C4-2B (cell line): ENCODE measurements at regions not wholly inside any gene's neighbourhood (a gene's known extent, or its start where the extent isn't known, plus 50 kb on each side); places are given as distances from the start of the nearest gene placed in this dataset.

Experiments used
- ZFX ChIP-seq: fragments of 450-650 bp; IDR thresholded peaks from 2 replicates; pipeline ENCODE4 v1.6.1; 2017
- TF ChIP-seq, protein P1 (sequence below): fragments of 450-650 bp; conservative IDR thresholded peaks from 2 replicates; pipeline ENCODE4 v1.5.1; 2017; ENCODE audit warnings: mild to moderate bottlenecking

DNA sequence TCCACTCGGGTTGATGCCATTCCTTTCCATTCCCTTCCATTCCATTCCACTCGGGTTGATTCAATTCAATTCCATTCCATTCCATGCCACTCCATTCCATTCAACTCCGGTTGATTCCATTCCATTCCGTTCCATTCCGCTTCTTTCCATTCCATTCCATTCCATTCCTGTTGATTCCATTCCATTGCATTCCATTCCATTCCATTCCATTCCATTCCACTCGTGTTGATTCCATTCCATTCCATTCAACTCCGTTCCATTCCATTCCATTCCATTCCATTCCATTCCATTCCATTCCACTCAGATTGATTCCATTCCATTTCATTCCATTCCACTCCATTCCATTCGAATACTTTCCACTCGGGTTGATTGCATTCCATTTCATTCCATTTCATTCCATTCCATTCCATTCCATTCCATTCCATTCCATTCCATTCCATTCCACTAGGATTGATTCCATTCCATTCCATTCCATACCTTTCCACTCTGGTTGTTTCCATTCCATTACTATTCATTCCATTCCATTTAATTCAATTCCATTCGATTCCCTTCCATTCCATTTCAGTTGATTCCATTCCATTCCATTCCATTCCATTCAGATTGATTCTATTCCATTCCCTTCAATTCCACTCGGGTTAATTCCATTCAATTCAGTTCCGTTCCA lies 1141.8 kb downstream of the RPIA start:
- TF ChIP-seq, protein P1, sequence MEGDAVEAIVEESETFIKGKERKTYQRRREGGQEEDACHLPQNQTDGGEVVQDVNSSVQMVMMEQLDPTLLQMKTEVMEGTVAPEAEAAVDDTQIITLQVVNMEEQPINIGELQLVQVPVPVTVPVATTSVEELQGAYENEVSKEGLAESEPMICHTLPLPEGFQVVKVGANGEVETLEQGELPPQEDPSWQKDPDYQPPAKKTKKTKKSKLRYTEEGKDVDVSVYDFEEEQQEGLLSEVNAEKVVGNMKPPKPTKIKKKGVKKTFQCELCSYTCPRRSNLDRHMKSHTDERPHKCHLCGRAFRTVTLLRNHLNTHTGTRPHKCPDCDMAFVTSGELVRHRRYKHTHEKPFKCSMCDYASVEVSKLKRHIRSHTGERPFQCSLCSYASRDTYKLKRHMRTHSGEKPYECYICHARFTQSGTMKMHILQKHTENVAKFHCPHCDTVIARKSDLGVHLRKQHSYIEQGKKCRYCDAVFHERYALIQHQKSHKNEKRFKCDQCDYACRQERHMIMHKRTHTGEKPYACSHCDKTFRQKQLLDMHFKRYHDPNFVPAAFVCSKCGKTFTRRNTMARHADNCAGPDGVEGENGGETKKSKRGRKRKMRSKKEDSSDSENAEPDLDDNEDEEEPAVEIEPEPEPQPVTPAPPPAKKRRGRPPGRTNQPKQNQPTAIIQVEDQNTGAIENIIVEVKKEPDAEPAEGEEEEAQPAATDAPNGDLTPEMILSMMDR, result no peak
- TF ChIP-seq ZFX, result no peak
